HG03575 (cell line): ENCODE measurements at regions not wholly inside any gene's neighbourhood (a gene's known extent, or its start where the extent isn't known, plus 50 kb on each side); places are given as distances from the start of the nearest gene placed in this dataset.

Experiments used
- ATAC-seq: cut with Tn5 transposase; IDR thresholded peaks from one replicate; pipeline ENCODE4 v1.9.1; 2021; ENCODE audit not compliant: unreplicated experiment, insufficient number of reproducible peaks, low FRiP score; ENCODE audit errors: extremely low read depth

DNA sequence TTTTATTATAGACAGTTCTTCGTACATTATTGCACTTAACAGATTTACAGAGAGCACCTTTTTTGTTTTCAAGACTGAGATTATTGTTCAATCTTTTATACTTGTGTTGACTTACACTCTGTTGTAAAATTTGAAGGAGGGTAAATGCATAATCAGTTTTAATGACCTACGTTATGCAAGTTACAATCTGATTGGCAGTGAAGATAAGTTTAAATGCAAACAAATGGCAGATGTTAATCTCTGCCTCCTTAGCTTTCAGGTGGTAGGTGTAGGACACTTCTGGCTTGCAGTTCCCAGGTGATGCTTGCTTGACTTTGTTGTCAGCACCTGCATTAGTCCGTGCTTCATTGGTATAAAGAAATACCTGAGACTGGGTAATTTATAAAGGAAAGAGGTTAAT is 424.9 kb downstream of the FGF9 start:
- ATAC-seq, result no peak

DNA sequence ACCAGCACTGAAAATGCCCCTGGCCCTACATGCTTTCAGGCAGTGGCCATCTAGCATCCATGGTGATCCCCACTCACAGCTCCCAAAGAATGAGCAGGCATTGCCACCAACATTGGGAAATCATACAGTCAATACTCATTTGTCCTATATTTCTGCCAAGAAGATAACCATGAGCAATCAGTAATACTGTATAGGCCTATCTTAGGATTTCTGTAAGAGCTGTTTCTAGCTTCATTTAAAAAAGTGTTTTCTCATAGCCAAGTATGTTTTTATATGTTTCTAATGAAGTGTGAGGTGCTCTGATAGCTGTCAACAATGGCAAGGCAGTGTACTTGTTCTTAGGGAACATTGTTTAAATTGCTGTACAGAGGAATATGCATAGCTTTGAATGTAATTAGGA is 428.7 kb downstream of the FGF9 start:
- ATAC-seq, result no peak

GRCh38 chr13:22102271-22102670 is 431.4 kb downstream of the FGF9 start:
- no peak for ATAC-seq

DNA sequence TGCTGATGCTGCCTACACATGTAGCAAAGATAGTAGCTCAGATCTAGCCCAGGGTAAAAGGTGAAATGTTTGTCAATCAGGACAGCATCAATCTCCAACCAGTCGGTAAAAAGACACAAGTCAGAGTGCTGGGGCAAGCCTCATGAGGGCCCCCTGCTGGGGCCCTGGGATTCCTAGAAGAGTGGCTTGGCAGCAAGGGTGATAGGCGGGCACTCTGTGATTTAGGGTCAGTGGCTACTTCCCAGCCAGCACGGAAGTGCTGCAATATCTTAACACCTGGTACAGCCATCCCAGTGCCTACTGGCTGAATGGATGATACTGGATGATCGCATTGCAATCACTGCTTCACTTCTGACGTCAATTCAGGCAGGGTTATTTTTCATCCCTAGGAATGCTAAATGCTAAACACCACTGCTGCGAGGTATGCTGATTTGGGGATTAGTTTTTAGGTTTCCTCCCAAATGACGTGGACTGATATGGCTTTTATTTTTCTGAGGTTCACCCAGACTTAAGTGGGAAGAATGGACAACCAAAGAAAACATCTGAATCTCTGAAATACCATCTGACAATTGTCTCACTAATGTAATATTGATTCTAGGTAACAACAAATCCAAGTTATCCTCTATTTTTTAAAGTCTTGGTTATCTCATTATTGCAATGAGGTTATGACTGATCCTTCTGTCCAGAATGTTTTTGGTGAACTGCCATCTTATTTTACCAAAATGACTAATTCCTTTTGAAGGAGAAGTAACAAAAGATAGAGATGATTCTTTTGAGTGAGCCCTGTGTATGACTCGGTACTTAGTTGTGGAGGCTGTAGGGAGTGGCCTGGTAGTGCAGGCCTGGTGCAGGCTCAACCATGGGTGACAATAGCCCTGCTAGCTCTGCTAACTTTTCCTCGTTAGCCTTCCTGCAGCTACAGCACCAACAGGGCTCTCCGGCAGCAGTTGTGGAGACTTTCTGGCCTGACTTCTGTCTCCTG is 432.5 kb downstream of the FGF9 start:
- ATAC-seq, result no peak

- no peak for ATAC-seq
Observed at GRCh38 chr13:22106058-22106457, 435.2 kb downstream of the FGF9 start.

DNA sequence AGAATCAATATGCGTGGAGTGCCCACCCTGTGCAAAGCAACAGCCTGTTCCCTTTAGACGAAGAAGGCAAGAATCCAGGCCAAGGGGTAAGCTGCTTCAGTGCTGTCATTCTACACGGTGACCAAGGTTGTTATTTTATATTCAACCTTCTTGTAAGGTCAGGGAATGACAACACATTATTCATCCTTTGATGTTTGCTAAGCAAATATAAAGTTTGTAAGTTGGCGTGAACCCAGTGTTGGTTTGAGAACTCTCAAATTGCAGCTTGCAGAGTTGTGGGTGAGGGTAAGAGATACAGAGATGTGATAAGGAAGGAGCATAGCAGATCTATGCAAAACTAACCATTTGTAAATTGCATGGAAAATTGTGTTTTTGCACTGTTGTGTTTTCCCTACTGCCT is 436.7 kb downstream of the FGF9 start:
- no peak for ATAC-seq

DNA sequence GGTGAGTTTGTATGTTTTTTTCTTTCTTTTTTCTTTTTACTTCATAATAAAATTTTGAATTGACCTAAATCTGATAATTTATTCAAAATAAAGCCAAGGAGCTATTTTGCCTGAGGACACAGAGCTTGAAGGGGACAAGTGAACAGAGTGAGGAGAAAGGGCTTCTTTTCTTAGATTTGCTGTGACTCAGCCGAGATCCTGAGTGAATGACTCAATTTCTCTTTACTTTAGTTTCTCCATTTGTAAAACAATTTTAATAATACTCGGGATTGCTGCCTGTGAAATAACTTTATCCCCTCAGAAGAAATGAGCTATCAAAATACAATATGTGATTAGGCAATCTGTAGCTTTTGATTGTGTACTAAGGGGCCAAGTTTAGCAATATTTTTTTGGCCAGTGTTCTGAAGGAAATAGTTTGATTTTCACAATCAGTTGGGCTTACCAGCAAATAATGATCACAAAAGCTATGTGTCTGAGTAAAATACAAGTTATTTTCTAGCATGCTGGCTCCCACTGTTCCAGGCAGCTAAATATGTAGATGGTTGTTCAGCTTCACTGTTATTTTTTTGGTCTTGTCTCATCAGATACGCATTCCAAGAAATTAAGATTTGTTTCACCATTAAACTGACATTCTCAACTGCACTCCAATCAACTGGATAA is 437.5 kb downstream of the FGF9 start:
- no peak for ATAC-seq

DNA sequence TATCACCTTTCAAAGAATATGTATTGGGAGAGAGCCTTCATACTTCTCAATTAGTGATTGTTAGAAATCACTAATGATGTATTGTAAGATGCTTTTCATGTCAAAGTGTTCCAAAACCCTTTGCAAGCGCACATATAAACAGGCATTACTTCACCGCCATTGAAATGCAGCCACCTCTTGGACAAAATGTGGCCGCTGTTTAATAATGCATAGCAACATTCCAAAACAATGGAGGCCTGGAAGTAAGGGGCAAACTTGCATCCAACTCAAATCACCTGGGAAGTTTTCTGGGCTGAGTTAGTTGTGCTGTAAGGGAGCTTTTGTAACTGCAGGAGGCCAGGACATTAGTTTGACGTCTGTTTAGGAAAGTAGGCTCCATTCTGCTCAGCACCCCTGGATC is 438.1 kb downstream of the FGF9 start:
- no peak for ATAC-seq

DNA sequence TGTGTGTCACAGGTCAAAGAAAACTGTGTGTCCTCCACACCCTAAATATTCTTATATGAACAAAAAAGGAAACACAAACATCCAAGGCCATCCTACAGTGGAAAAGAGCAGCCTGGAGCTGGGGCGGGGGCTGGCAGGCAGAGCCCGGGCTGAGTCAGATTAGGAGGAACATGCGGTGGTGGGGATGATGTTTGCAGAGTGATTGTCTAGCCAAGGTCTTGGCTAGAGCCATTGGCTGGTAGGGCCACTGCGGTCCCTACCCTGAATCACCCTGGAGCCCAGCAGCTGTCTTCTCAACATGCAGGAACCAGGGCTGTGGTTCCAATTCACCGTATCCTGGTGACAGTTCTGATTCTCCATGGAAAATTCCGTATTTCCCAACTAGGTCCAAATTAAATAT is 439.5 kb downstream of the FGF9 start:
- no peak for ATAC-seq

GRCh38 chr13:22111152-22111783 is 440.4 kb downstream of the FGF9 start:
- ATAC-seq, result no peak

DNA sequence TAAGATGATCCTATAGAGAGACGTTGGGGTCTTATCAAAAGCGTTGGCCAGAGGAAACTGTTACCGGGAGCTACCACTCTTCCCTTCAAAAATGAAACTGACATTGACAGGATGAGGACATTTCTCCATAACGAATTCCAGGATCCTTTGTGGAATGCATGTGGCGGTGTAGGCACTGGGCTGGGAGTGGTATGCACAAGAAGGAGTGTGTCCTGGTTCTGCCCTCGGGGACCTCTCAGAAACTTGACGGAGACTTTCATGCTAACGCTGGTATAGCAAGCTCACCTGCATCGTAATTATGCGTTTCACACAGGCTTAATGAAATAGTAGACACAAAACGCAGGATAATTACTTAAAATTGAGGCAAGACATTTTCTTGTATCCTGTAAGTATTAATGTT is 441.1 kb downstream of the FGF9 start:
- no peak for ATAC-seq

DNA sequence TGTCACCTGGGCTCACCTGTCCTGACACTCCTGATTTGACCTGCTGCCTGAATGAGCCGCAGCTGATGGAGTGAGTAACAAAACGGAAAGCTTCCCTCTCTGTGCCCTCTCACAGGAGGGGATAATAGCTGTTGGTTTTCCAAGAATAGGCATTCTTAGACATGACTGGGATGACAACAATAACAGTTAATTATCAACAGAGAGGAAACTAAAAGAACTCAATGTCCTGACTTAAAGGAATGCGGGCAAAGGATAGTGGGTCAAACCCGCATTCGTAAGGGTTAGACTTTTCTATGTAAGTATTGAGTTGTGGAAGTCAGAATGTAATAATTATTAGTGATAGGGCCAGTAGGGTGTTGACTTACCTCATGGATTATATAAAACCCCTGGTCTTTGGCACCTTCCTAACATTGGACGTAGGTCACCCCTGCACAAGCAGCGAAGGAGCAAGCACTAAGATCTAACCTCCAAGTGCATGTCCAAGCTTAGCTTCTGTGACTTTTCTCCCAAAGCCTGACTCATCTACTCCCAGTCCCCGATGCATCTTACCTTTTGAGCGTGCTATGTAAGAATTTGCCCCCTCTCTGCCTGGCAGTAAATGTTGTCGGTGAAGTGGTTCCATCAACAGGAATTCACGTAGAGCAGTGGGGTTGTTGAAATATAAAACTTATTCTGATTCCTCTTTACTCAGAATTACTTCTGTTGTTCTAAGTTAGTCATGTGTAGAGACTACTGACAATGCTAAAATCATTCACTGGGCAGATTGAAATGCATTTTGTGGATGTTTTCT is 442.3 kb downstream of the FGF9 start:
- ATAC-seq, result no peak

- ATAC-seq, result peak; percentile 78
Observed at GRCh38 chr13:22114630-22115311, 443.9 kb downstream of the FGF9 start.

GRCh38 chr13:22118158-22118557 is 447.3 kb downstream of the FGF9 start:
- ATAC-seq, result no peak

DNA sequence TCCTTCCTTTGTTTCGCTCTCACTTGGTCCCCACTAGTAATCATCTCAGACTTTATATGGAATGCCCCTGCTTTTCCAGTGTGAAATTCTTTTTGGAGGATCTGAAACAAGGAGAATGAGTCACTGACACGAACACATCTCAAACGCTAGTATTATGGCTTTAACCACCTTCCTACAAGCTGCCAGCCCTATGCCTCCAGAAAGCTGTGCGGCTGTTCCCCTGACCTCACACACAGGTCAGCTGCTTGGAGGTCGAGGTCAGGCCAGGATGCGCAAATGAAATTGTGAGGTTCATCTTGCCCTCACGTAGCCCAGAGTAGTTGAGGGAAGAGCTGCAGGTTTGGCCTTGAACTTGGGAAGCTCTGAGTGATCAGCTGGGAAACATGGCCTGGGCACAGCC is 449.8 kb downstream of the FGF9 start:
- no peak for ATAC-seq

GRCh38 chr13:22121146-22121739 is 450.4 kb downstream of the FGF9 start:
- no peak for ATAC-seq

- ATAC-seq, result peak; percentile 97
Observed at GRCh38 chr13:22126433-22127021, 455.7 kb downstream of the FGF9 start.
